ENCODE measurements at regions not wholly inside any gene's neighbourhood (a gene's known extent, or its start where the extent isn't known, plus 50 kb on each side); places are given as distances from the start of the nearest gene placed in this dataset.

GRCh38 chr13:81199956-81200355 is 859.0 kb upstream of the SPRY2 start:
- no peak for TF ChIP-seq POLR2A (IDR thresholded peaks at IDR 0.05; ENCODE audit: low read length)
- no peak for TF ChIP-seq CTCF (IDR thresholded peaks at IDR 0.05)
- no peak for TF ChIP-seq SREBF2 (IDR thresholded peaks at IDR 0.05)
- no peak for TF ChIP-seq MYC (IDR thresholded peaks at IDR 0.05; ENCODE audit: borderline replicate concordance, low read length)

Measured in A549 (cell line).